Keratinocyte (primary cell): ENCODE measurements at regions not wholly inside any gene's neighbourhood (a gene's known extent, or its start where the extent isn't known, plus 50 kb on each side); places are given as distances from the start of the nearest gene placed in this dataset.

Source experiments
- DNase-seq: peaks from one replicate; pipeline ENCODE4 v3.0.0-alpha.2; 2011; ENCODE audit warnings: low read depth, missing footprints, low spot score
- FAIRE-seq: peaks from 2 replicates; lab custom pipeline; 2011; peaks lifted over from hg19 to GRCh38; lab: Jason Lieb, UNC
- H2AFZ ChIP-seq: 2 replicates; pipeline ENCODE4 v1.6.0; 2012; ENCODE audit warnings: low read length, control low read depth, inconsistent platforms; ENCODE audit not compliant: control insufficient read depth
- H3K27ac ChIP-seq: 2 replicates; pipeline ENCODE4 v1.5.1; 2011; ENCODE audit warnings: low read length; ENCODE audit not compliant: control insufficient read depth, insufficient read depth
- H3K27me3 ChIP-seq: 3 replicates; pipeline ENCODE4 v1.6.0; 2011; ENCODE audit warnings: low read length; ENCODE audit not compliant: control insufficient read depth, insufficient read depth; ENCODE audit errors: extremely low read depth
- H3K36me3 ChIP-seq, 2 experiments: 2 replicates in 1 of 2; 3 replicates in 1 of 2; pipeline ENCODE4 v1.5.1; 2011; ENCODE audit warnings: low read length in 2 of 2, mild to moderate bottlenecking in 1 of 2; ENCODE audit not compliant: control insufficient read depth in 2 of 2, insufficient read depth in 2 of 2; ENCODE audit errors: extremely low read depth in 1 of 2
- H3K4me1 ChIP-seq: 3 replicates; pipeline ENCODE4 v1.5.1; 2011; ENCODE audit warnings: low read length; ENCODE audit not compliant: control insufficient read depth, insufficient read depth; ENCODE audit errors: extremely low read depth
- H3K4me2 ChIP-seq: 3 replicates; pipeline ENCODE4 v1.6.0; 2011; ENCODE audit warnings: low read depth, low read length; ENCODE audit not compliant: control insufficient read depth, insufficient read depth; ENCODE audit errors: extremely low read depth
- H3K4me3 ChIP-seq, 3 experiments: fragments of 200-600 bp in 1 of 3; sonication (generic) in 1 of 3; 2 replicates in 2 of 3; 3 replicates in 1 of 3; pipeline ENCODE4 v1.5.1; 2011 to 2016; ENCODE audit warnings: low read length in 3 of 3, mild to moderate bottlenecking in 3 of 3, control low read depth in 2 of 3, inconsistent platforms in 1 of 3, low read depth in 1 of 3, mixed read lengths in 1 of 3, mixed run types in 1 of 3, moderate library complexity in 1 of 3; ENCODE audit not compliant: control insufficient read depth in 2 of 3, insufficient read depth in 2 of 3; ENCODE audit errors: extremely low read depth in 1 of 3
- H3K79me2 ChIP-seq: 2 replicates; pipeline ENCODE4 v1.6.0; 2012; ENCODE audit warnings: low read length; ENCODE audit not compliant: control insufficient read depth, insufficient read depth
- H3K9ac ChIP-seq: 3 replicates; pipeline ENCODE4 v1.6.0; 2011; ENCODE audit warnings: low read length; ENCODE audit not compliant: control insufficient read depth, insufficient read depth; ENCODE audit errors: extremely low read depth
- H3K9me1 ChIP-seq: 3 replicates; pipeline ENCODE4 v1.6.0; 2011; ENCODE audit warnings: low read length; ENCODE audit not compliant: control insufficient read depth, insufficient read depth; ENCODE audit errors: extremely low read depth
- H3K9me3 ChIP-seq: 2 replicates; pipeline ENCODE4 v1.5.1; 2012; ENCODE audit warnings: low read depth, low read length; ENCODE audit not compliant: control insufficient read depth
- H4K20me1 ChIP-seq: 3 replicates; pipeline ENCODE4 v1.6.0; 2011; ENCODE audit warnings: low read length; ENCODE audit not compliant: control insufficient read depth, insufficient read depth; ENCODE audit errors: extremely low read depth
- EZH2 ChIP-seq: IDR thresholded peaks from one replicate; pipeline ENCODE4 v1.6.1; 2012; ENCODE audit warnings: inconsistent platforms, mild to moderate bottlenecking, low read length, moderate library complexity
- dilution Hi-C: fragments of 300-500 bp; cut with MboI; formaldehyde crosslinking; loops from one replicate; pipeline ENCODE4 v1.7.0; 2020; ENCODE audit warnings: low sequenced_read_pairs; ENCODE audit not compliant: extremely low pct_ligation_motif_present
- TF ChIP-seq, protein P1 (sequence below), 3 experiments: IDR thresholded peaks in 1 of 3; conservative IDR thresholded peaks in 1 of 3; optimal IDR thresholded peaks in 1 of 3; 2 replicates in 2 of 3; 3 replicates in 1 of 3; pipeline versions ENCODE3 to v1.5.1; 2011; ENCODE audit warnings: low read length in 3 of 3, mild to moderate bottlenecking in 3 of 3, moderate library complexity in 2 of 3, control low read depth in 1 of 3, inconsistent platforms in 1 of 3; ENCODE audit not compliant: insufficient read depth in 2 of 3; ENCODE audit errors: extremely low read depth in 1 of 3

GRCh38 chr3:109772520-109772919 lies 435.2 kb upstream of the DPPA4 start:
- FAIRE-seq, result no peak
- no peaks in the 10 kb centered on the region for H3K9me3 ChIP-seq
- H3K4me2 ChIP-seq, result no peak overlapping the region
- H3K36me3 ChIP-seq, result no peaks in the 10 kb centered on the region
- dilution Hi-C loops, result no loop called here
- no peak overlapping the region for H3K27ac ChIP-seq
- H3K4me1 ChIP-seq, result no peaks in the 10 kb centered on the region
- no peak for DNase-seq
- H3K9ac ChIP-seq, result no peak overlapping the region
- H3K9me1 ChIP-seq, result no peaks in the 10 kb centered on the region
- H3K27me3 ChIP-seq, result no peaks in the 10 kb centered on the region
- H2AFZ ChIP-seq, result no peak overlapping the region
- TF ChIP-seq EZH2, result no peak
- TF ChIP-seq, protein P1, sequence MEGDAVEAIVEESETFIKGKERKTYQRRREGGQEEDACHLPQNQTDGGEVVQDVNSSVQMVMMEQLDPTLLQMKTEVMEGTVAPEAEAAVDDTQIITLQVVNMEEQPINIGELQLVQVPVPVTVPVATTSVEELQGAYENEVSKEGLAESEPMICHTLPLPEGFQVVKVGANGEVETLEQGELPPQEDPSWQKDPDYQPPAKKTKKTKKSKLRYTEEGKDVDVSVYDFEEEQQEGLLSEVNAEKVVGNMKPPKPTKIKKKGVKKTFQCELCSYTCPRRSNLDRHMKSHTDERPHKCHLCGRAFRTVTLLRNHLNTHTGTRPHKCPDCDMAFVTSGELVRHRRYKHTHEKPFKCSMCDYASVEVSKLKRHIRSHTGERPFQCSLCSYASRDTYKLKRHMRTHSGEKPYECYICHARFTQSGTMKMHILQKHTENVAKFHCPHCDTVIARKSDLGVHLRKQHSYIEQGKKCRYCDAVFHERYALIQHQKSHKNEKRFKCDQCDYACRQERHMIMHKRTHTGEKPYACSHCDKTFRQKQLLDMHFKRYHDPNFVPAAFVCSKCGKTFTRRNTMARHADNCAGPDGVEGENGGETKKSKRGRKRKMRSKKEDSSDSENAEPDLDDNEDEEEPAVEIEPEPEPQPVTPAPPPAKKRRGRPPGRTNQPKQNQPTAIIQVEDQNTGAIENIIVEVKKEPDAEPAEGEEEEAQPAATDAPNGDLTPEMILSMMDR (optimal IDR thresholded peaks at IDR 0.05 in 1 of 3, IDR thresholded peaks at IDR 0.05 in 1 of 3, conservative IDR thresholded peaks at IDR 0.05 in 1 of 3; ENCODE audit: extremely low read depth in 1 of 3, insufficient read depth in 2 of 3, low read length in 3 of 3), result no peak
- no peaks in the 10 kb centered on the region for H4K20me1 ChIP-seq
- H3K79me2 ChIP-seq, result no peaks in the 10 kb centered on the region
- H3K4me3 ChIP-seq, result no peak overlapping the region

DNA sequence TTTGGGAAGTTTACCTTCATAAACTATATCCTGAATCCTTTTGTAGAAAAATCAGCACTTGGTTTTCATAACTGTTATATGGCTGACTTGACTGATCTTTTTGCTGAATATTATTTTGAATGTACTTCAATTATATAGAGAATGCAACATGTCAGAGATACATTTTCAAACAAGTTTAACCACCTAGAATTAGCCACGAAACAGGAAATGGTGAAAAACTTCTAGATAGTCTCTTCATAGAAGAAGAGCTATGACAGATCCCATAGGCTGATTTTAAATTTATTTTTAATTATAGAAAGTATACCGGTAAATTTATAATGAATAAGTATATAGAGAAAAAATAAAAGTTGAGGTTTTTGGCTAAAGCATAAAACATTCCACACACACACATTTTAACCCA lies 436.8 kb upstream of the DPPA4 start:
- DNase-seq (no peak), FAIRE-seq (no peak)
- H3K9me1 ChIP-seq, result no peaks in the 10 kb centered on the region
- H4K20me1 ChIP-seq, result no peaks in the 10 kb centered on the region
- TF ChIP-seq, protein P1 (optimal IDR thresholded peaks at IDR 0.05 in 1 of 3, IDR thresholded peaks at IDR 0.05 in 1 of 3, conservative IDR thresholded peaks at IDR 0.05 in 1 of 3; ENCODE audit: extremely low read depth in 1 of 3, insufficient read depth in 2 of 3, low read length in 3 of 3), result no peak
- no peak for TF ChIP-seq EZH2
- H3K4me3 ChIP-seq, result no peak overlapping the region
- H3K79me2 ChIP-seq, result no peaks in the 10 kb centered on the region
- no peak overlapping the region for H3K27ac ChIP-seq
- no peak overlapping the region for H3K9ac ChIP-seq
- H3K27me3 ChIP-seq, result no peaks in the 10 kb centered on the region
- dilution Hi-C loops, result no loop called here
- H3K9me3 ChIP-seq, result no peaks in the 10 kb centered on the region
- no peaks in the 10 kb centered on the region for H3K36me3 ChIP-seq
- no peak overlapping the region for H2AFZ ChIP-seq
- H3K4me1 ChIP-seq, result no peaks in the 10 kb centered on the region
- H3K4me2 ChIP-seq, result no peak overlapping the region
